ENCODE measurements at regions not wholly inside any gene's neighbourhood (a gene's known extent, or its start where the extent isn't known, plus 50 kb on each side); places are given as distances from the start of the nearest gene placed in this dataset.

- DNase-seq (ENCODE audit: low read depth in 3 of 3), result no peak
These were observed 73.5 kb upstream of the DST start for GRCh38 chr6:56716229-56716628.

GRCh38 chr6:56715741-56716140 is 73.1 kb upstream of the DST start:
- DNase-seq (ENCODE audit: low read depth in 3 of 3), result no peak

- no peak for DNase-seq (ENCODE audit: low read depth in 3 of 3)
These were observed 72.3 kb upstream of the DST start for GRCh38 chr6:56714982-56715456.

- no peak for DNase-seq (ENCODE audit: low read depth in 3 of 3)
These were observed 71.6 kb upstream of the DST start for GRCh38 chr6:56714273-56714672.

GRCh38 chr6:56713254-56713672 is 70.6 kb upstream of the DST start:
- no peak for DNase-seq (ENCODE audit: low read depth in 3 of 3)

- DNase-seq (ENCODE audit: low read depth in 3 of 3), result no peak
These were observed 68.3 kb upstream of the DST start for GRCh38 chr6:56710967-56711366.

- no peak for DNase-seq (ENCODE audit: low read depth in 3 of 3)
These were observed 67.0 kb upstream of the DST start for GRCh38 chr6:56709650-56710049.

- no peak for DNase-seq (ENCODE audit: low read depth in 3 of 3)
These were observed 66.3 kb upstream of the DST start for GRCh38 chr6:56708810-56709597.

GRCh38 chr6:56706981-56707726 is 64.5 kb upstream of the DST start:
- no peak for DNase-seq (ENCODE audit: low read depth in 3 of 3)

GRCh38 chr6:56699066-56699654 is 56.5 kb upstream of the DST start:
- no peak for DNase-seq (ENCODE audit: low read depth in 3 of 3)

GRCh38 chr6:56695702-56696101 is 53.0 kb upstream of the DST start:
- DNase-seq (ENCODE audit: low read depth in 3 of 3), result no peak

- DNase-seq (ENCODE audit: low read depth in 3 of 3), result no peak
These were observed 51.3 kb upstream of the DST start for GRCh38 chr6:56694002-56694401.

- no peak for DNase-seq (ENCODE audit: low read depth in 3 of 3)
These were observed 50.5 kb upstream of the DST start for GRCh38 chr6:56693246-56693607.

- DNase-seq (ENCODE audit: low read depth in 3 of 3), result no peak
These were observed 50.0 kb upstream of the DST start for GRCh38 chr6:56692523-56693245.
